ENCODE measurements at regions not wholly inside any gene's neighbourhood (a gene's known extent, or its start where the extent isn't known, plus 50 kb on each side); places are given as distances from the start of the nearest gene placed in this dataset.

DNA sequence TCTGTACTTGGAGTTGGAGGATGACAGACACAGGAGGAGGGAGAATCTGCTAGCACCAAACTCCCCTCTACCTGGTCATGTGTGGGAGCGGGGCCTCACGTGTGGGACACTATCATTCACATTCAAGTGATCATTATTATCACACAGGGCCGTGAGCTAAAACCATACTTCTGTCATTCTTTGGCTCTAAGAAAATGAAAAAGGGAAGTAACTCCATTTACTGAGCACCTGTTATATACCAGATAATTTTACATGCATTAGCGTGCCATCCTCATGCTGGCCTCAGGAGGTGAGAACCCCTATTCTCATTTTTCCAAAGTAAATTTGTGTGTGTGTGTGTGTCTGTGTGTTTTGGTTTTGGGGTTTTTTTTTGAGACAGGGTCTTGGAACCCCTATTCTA is 150.1 kb downstream of the GLI2 start:
- CTCF ChIA-PET: no interaction called here
- Histone ChIP-seq H3K9ac (ENCODE audit: low read length) (no peak overlapping the region), H2AFZ (ENCODE audit: low read depth, low read length, poor library complexity, severe bottlenecking) (no peak overlapping the region), H3K27ac (ENCODE audit: low read depth, low read length) (no peak overlapping the region), H3K4me2 (ENCODE audit: low read length) (no peak overlapping the region), H3K9me2 (ENCODE audit: insufficient read depth) (no peaks in the 10 kb centered on the region), H4K20me1 (ENCODE audit: insufficient read depth) (no peaks in the 10 kb centered on the region), H3K27me3 (ENCODE audit: insufficient read depth, low read length) (no peaks in the 10 kb centered on the region), H3K4me3 (replicated peaks in 1 of 2; ENCODE audit: low read depth in 1 of 2, low read length in 2 of 2) (no peak overlapping the region), H3K9me3 (ENCODE audit: control insufficient read depth in 1 of 2, insufficient read depth in 1 of 2, low read depth in 1 of 2, low read length in 2 of 2) (no peaks in the 10 kb centered on the region), H3K36me3 (ENCODE audit: control insufficient read depth in 1 of 2, insufficient read depth in 2 of 2, low read length in 2 of 2) (no peaks in the 10 kb centered on the region), H3K4me1 (ENCODE audit: control insufficient read depth in 1 of 2, insufficient read depth in 2 of 2, low read length in 2 of 2) (no peaks in the 10 kb centered on the region), H3K79me2 (ENCODE audit: insufficient read depth, low read length) (no peaks in the 10 kb centered on the region)
- RAD21 ChIA-PET (ENCODE audit: low non-redundant PET in 1 of 2, low total read pairs in 2 of 2, uncharacterized antibody in 2 of 2, unreplicated experiment in 2 of 2): no interaction called here
- POLR2A ChIA-PET: no interaction called here
- TF ChIP-seq ELF1 (IDR thresholded peaks at IDR 0.05; ENCODE audit: borderline replicate concordance, low read depth) (no peak), SRF (IDR thresholded peaks at IDR 0.05; ENCODE audit: low read depth) (no peak), ZFX (IDR thresholded peaks at IDR 0.05) (no peak)
- ATAC-seq: no peak
- no peak for DNase-seq (ENCODE audit: low read depth, low spot score)
- BruUV-seq (replicated peaks): no TSS peak
- intact Hi-C loops (cut with micrococcal nuclease): loop anchor here (10.0 kb wide), 1 partner anchor 191 kb away; no protein-coding TSS in a partner anchor

DNA sequence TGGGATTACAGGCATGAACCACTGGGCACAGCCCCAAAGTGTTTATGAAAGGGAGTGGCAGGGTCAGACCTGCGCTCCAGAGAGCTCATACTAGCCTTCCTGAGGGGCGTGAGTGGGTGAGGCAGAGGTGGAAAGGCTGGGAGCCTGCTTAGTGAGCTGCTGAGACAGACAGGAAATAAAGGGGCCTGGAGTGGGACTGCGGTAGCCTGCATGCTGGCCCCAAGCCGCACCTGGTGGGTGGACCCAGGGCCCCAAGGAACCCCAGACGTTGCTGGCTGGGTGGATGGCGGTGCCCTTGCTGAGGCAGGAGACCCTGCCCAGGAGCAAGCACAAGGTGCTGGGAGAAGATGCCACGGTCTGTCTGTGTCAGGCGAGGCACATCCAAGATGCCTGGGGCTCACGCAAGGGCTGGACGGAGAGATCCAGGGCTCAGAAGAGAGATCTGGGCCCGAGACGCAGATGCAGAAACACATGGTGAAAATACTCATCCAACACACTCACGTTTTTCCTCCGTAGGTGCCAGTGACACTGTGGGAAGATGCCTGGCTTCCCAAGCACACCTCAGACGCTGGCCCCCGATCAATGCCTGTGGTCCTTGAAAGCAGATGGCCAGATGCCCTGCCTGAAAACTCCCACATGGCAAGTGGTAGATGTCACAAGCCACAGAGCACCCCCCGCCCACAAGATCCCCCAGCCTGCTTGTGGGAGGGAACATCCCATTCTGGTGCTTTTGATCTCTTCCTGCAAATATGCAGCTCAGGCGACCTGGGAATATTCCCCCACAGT is 151.1 kb downstream of the GLI2 start:
- H3K36me3 ChIP-seq (ENCODE audit: control insufficient read depth in 1 of 2, insufficient read depth in 2 of 2, low read length in 2 of 2): no peaks in the 10 kb centered on the region
- BruUV-seq (replicated peaks): no TSS peak
- POLR2A ChIA-PET: no interaction called here
- DNase-seq (ENCODE audit: low read depth, low spot score): no peak
- ATAC-seq: no peak; the same call in 1 of the 2 replicates
- H3K27me3 ChIP-seq (ENCODE audit: insufficient read depth, low read length): no peaks in the 10 kb centered on the region
- H2AFZ ChIP-seq (ENCODE audit: low read depth, low read length, poor library complexity, severe bottlenecking): no peak overlapping the region
- H3K4me2 ChIP-seq (ENCODE audit: low read length): no peak overlapping the region
- CTCF ChIA-PET: no interaction called here
- H3K27ac ChIP-seq (ENCODE audit: low read depth, low read length): no peak overlapping the region
- H3K9me3 ChIP-seq (ENCODE audit: control insufficient read depth in 1 of 2, insufficient read depth in 1 of 2, low read depth in 1 of 2, low read length in 2 of 2): no peaks in the 10 kb centered on the region
- no peak overlapping the region for H3K9ac ChIP-seq (ENCODE audit: low read length)
- intact Hi-C loops (cut with micrococcal nuclease): loop anchor here (10.0 kb wide), 1 partner anchor 192 kb away; no protein-coding TSS in a partner anchor
- H4K20me1 ChIP-seq (ENCODE audit: insufficient read depth): no peaks in the 10 kb centered on the region
- no peaks in the 10 kb centered on the region for H3K79me2 ChIP-seq (ENCODE audit: insufficient read depth, low read length)
- H3K4me3 ChIP-seq (replicated peaks in 1 of 2; ENCODE audit: low read depth in 1 of 2, low read length in 2 of 2): no peak overlapping the region
- no peaks in the 10 kb centered on the region for H3K9me2 ChIP-seq (ENCODE audit: insufficient read depth)
- RAD21 ChIA-PET (ENCODE audit: low non-redundant PET in 1 of 2, low total read pairs in 2 of 2, uncharacterized antibody in 2 of 2, unreplicated experiment in 2 of 2): no interaction called here
- H3K4me1 ChIP-seq (ENCODE audit: control insufficient read depth in 1 of 2, insufficient read depth in 2 of 2, low read length in 2 of 2): no peaks in the 10 kb centered on the region
- TF ChIP-seq, protein P1, sequence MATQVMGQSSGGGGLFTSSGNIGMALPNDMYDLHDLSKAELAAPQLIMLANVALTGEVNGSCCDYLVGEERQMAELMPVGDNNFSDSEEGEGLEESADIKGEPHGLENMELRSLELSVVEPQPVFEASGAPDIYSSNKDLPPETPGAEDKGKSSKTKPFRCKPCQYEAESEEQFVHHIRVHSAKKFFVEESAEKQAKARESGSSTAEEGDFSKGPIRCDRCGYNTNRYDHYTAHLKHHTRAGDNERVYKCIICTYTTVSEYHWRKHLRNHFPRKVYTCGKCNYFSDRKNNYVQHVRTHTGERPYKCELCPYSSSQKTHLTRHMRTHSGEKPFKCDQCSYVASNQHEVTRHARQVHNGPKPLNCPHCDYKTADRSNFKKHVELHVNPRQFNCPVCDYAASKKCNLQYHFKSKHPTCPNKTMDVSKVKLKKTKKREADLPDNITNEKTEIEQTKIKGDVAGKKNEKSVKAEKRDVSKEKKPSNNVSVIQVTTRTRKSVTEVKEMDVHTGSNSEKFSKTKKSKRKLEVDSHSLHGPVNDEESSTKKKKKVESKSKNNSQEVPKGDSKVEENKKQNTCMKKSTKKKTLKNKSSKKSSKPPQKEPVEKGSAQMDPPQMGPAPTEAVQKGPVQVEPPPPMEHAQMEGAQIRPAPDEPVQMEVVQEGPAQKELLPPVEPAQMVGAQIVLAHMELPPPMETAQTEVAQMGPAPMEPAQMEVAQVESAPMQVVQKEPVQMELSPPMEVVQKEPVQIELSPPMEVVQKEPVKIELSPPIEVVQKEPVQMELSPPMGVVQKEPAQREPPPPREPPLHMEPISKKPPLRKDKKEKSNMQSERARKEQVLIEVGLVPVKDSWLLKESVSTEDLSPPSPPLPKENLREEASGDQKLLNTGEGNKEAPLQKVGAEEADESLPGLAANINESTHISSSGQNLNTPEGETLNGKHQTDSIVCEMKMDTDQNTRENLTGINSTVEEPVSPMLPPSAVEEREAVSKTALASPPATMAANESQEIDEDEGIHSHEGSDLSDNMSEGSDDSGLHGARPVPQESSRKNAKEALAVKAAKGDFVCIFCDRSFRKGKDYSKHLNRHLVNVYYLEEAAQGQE (IDR thresholded peaks at IDR 0.05; ENCODE audit: low read depth): no peak
- TF ChIP-seq, protein P2, sequence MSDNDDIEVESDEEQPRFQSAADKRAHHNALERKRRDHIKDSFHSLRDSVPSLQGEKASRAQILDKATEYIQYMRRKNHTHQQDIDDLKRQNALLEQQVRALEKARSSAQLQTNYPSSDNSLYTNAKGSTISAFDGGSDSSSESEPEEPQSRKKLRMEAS (IDR thresholded peaks at IDR 0.05): no peak
- TF ChIP-seq SIN3A (IDR thresholded peaks at IDR 0.05; ENCODE audit: low read depth) (no peak), EGR1 (IDR thresholded peaks at IDR 0.05; ENCODE audit: low read depth) (no peak), EZH2phosphoT487 (IDR thresholded peaks at IDR 0.05; ENCODE audit: borderline replicate concordance) (no peak), POLR2AphosphoS5 (IDR thresholded peaks at IDR 0.05; ENCODE audit: low read depth, low read length) (no peak)
- TF ChIP-seq, protein P3, sequence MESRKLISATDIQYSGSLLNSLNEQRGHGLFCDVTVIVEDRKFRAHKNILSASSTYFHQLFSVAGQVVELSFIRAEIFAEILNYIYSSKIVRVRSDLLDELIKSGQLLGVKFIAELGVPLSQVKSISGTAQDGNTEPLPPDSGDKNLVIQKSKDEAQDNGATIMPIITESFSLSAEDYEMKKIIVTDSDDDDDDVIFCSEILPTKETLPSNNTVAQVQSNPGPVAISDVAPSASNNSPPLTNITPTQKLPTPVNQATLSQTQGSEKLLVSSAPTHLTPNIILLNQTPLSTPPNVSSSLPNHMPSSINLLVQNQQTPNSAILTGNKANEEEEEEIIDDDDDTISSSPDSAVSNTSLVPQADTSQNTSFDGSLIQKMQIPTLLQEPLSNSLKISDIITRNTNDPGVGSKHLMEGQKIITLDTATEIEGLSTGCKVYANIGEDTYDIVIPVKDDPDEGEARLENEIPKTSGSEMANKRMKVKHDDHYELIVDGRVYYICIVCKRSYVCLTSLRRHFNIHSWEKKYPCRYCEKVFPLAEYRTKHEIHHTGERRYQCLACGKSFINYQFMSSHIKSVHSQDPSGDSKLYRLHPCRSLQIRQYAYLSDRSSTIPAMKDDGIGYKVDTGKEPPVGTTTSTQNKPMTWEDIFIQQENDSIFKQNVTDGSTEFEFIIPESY (IDR thresholded peaks at IDR 0.05; ENCODE audit: extremely low read depth, insufficient replicate concordance, low read length): no peak
- TF ChIP-seq, protein P4, sequence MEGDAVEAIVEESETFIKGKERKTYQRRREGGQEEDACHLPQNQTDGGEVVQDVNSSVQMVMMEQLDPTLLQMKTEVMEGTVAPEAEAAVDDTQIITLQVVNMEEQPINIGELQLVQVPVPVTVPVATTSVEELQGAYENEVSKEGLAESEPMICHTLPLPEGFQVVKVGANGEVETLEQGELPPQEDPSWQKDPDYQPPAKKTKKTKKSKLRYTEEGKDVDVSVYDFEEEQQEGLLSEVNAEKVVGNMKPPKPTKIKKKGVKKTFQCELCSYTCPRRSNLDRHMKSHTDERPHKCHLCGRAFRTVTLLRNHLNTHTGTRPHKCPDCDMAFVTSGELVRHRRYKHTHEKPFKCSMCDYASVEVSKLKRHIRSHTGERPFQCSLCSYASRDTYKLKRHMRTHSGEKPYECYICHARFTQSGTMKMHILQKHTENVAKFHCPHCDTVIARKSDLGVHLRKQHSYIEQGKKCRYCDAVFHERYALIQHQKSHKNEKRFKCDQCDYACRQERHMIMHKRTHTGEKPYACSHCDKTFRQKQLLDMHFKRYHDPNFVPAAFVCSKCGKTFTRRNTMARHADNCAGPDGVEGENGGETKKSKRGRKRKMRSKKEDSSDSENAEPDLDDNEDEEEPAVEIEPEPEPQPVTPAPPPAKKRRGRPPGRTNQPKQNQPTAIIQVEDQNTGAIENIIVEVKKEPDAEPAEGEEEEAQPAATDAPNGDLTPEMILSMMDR (IDR thresholded peaks at IDR 0.05 in 2 of 3, conservative IDR thresholded peaks at IDR 0.05 in 1 of 3; ENCODE audit: borderline replicate concordance in 1 of 3, insufficient read depth in 1 of 3, low read depth in 2 of 3, low read length in 2 of 3): no peak
